ENCODE measurements at regions not wholly inside any gene's neighbourhood (a gene's known extent, or its start where the extent isn't known, plus 50 kb on each side); places are given as distances from the start of the nearest gene placed in this dataset.

DNA sequence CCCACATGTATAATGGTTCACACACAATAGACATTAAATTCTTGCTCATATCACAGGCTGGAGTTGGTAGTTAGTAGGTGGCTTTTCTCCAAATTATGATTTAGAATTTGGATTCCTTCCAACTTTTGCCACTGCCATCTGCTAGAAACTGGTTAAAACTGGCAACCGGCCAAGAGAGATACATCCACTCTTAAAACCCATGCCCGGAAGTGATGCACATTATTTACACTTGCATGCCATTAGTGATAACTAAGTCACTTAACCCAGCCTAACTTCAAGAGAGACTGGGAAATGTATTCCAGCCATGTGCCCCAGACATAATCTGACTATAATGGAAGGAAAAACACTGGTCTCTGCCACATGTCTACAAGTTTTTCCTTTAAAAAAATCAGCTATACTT lies 395.7 kb upstream of the SEMA6A start:
- TF ChIP-seq SPI1 (IDR thresholded peaks at IDR 0.05; ENCODE audit: low read depth, low read length) (no peak), POLR2A (IDR thresholded peaks at IDR 0.05; ENCODE audit: low read depth, low read length) (no peak), POLR2AphosphoS5 (IDR thresholded peaks at IDR 0.05; ENCODE audit: low read depth, low read length) (no peak), TAF1 (IDR thresholded peaks at IDR 0.05; ENCODE audit: low read depth, low read length) (no peak), POU2F2 (IDR thresholded peaks at IDR 0.05; ENCODE audit: low read depth, low read length) (no peak)
